ENCODE measurements at regions not wholly inside any gene's neighbourhood (a gene's known extent, or its start where the extent isn't known, plus 50 kb on each side); places are given as distances from the start of the nearest gene placed in this dataset.

GRCh38 chr6:170114956-170115855, 175.7 kb downstream of the DLL1 start:
- TF ChIP-seq REST (IDR thresholded peaks at IDR 0.05; ENCODE audit: unreplicated experiment), result no peak
- no peak for TF ChIP-seq EZH2phosphoT487 (IDR thresholded peaks at IDR 0.05; ENCODE audit: unreplicated experiment)
- no peak for TF ChIP-seq CTCF (conservative IDR thresholded peaks at IDR 0.05; ENCODE audit: low read depth in 2 of 2)
- TF ChIP-seq, protein P1, sequence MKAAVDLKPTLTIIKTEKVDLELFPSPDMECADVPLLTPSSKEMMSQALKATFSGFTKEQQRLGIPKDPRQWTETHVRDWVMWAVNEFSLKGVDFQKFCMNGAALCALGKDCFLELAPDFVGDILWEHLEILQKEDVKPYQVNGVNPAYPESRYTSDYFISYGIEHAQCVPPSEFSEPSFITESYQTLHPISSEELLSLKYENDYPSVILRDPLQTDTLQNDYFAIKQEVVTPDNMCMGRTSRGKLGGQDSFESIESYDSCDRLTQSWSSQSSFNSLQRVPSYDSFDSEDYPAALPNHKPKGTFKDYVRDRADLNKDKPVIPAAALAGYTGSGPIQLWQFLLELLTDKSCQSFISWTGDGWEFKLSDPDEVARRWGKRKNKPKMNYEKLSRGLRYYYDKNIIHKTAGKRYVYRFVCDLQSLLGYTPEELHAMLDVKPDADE (IDR thresholded peaks at IDR 0.05), result no peak
- TF ChIP-seq EZH2 (IDR thresholded peaks at IDR 0.05; ENCODE audit: low read depth, unreplicated experiment), result no peak
- no peak for TF ChIP-seq POLR2AphosphoS5 (IDR thresholded peaks at IDR 0.05; ENCODE audit: low read depth)
- TF ChIP-seq CREB1 (CRISPR knock-in tag; IDR thresholded peaks at IDR 0.05; ENCODE audit: low read depth), result no peak

All from GM23338 (cell line).